ENCODE measurements at regions not wholly inside any gene's neighbourhood (a gene's known extent, or its start where the extent isn't known, plus 50 kb on each side); places are given as distances from the start of the nearest gene placed in this dataset.

DNA sequence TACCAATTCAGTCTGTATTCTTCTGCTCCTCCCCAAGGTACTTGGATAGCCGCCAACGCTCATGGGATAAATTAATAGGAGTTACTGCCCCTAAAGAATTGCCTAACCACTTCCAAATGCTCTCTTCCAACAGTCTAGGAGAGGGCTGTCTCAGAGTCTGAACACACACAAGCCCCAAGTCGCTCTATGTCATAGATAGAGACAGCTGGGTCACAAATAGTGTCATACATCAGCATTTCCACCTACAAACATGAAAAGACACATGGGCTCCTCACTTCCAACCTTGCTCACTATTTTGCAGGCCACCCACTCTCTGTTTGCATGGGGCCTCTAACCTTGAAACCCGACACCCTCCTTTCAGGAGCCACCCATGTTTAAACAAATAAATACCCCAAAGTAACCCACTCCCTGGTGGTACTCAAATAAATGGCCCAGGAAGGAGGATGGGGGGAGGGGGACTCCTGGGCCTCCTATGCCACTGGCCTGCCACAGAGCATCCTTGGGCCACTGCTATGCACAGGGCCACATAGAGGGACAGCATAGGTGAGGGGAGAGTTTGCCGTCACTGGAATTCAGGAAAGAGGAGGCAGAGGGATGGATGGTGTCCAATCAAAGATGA is 265.9 kb downstream of the SOX9 start:
- Histone ChIP-seq H3K27ac (no peak overlapping the region), H3K9me3 (no peaks in the 10 kb centered on the region), H3K36me3 (no peaks in the 10 kb centered on the region), H3K4me3 (no peak overlapping the region), H3K4me1 (peaks cover 0 to 12% (median 1%) of the 10 kb centered on the region in 12 donors), H3K27me3 (no peaks in the 10 kb centered on the region)
- intact Hi-C loops (cut with DNase I) = no loop called here
- TF ChIP-seq, protein P1, sequence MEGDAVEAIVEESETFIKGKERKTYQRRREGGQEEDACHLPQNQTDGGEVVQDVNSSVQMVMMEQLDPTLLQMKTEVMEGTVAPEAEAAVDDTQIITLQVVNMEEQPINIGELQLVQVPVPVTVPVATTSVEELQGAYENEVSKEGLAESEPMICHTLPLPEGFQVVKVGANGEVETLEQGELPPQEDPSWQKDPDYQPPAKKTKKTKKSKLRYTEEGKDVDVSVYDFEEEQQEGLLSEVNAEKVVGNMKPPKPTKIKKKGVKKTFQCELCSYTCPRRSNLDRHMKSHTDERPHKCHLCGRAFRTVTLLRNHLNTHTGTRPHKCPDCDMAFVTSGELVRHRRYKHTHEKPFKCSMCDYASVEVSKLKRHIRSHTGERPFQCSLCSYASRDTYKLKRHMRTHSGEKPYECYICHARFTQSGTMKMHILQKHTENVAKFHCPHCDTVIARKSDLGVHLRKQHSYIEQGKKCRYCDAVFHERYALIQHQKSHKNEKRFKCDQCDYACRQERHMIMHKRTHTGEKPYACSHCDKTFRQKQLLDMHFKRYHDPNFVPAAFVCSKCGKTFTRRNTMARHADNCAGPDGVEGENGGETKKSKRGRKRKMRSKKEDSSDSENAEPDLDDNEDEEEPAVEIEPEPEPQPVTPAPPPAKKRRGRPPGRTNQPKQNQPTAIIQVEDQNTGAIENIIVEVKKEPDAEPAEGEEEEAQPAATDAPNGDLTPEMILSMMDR (IDR thresholded peaks at IDR 0.05) = no peak
- no peak for TF ChIP-seq POLR2A (IDR thresholded peaks at IDR 0.05)
- 64 to 76% (median 70%) methylated on average over 5 of the region's 5 CpGs for WGBS, 4 donors
- ATAC-seq (no peak), DNase-seq (no peak)

DNA sequence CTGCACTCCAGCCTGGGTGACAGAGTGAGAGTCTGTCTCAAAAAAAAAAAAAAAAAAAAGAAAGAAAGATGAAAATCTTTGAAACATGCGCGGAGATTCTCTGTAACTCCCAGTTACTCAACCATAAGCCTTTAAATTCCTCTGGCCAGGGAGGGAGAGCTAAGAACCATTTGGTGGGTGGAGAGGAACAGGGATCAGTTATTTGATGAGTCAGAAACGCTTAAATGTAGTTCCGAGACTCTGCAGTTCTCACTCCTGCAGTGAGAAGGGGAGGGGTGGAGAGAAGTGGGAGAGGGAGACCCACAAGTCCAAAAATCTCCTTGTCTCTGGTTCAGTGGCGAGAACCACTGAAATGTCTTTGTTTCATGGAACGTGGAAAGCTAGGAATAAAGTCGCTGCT is 266.7 kb downstream of the SOX9 start:
- no peaks in the 10 kb centered on the region for H3K36me3 ChIP-seq
- TF ChIP-seq, protein P1 (IDR thresholded peaks at IDR 0.05) = no peak
- TF ChIP-seq POLR2A (IDR thresholded peaks at IDR 0.05) = no peak
- 58 to 67% (median 61%) methylated on average over 7 of the region's 7 CpGs for WGBS, 4 donors
- H3K27me3 ChIP-seq = no peaks in the 10 kb centered on the region
- peaks cover 0 to 10% (median 1%) of the 10 kb centered on the region in 12 donors for H3K4me1 ChIP-seq
- no peaks in the 10 kb centered on the region for H3K9me3 ChIP-seq
- ATAC-seq (peak in 1 of 4 donors; percentile 50), DNase-seq (no peak)
- H3K4me3 ChIP-seq = no peak overlapping the region
- intact Hi-C loops (cut with DNase I) = no loop called here
- no peak overlapping the region for H3K27ac ChIP-seq

DNA sequence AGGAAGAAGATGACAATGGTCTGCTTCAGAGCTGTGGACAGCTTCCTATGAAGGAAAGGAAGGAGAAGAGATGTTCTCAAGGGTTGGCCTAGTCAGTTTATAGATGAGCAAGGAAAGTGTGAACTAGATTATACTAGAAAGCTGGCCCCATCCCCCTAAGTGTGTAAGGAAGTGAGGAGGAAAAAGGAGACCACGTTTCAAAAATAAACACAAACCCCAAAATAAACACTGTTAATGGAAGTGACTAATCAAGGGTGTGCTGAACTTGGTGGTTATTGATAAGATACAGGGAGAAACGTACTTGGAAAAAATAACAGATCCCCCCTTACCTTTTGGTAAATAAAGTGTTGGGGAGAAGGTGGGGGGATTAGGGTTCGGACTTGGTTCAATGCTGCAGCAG is 267.1 kb downstream of the SOX9 start:
- intact Hi-C loops (cut with DNase I) = no loop called here

DNA sequence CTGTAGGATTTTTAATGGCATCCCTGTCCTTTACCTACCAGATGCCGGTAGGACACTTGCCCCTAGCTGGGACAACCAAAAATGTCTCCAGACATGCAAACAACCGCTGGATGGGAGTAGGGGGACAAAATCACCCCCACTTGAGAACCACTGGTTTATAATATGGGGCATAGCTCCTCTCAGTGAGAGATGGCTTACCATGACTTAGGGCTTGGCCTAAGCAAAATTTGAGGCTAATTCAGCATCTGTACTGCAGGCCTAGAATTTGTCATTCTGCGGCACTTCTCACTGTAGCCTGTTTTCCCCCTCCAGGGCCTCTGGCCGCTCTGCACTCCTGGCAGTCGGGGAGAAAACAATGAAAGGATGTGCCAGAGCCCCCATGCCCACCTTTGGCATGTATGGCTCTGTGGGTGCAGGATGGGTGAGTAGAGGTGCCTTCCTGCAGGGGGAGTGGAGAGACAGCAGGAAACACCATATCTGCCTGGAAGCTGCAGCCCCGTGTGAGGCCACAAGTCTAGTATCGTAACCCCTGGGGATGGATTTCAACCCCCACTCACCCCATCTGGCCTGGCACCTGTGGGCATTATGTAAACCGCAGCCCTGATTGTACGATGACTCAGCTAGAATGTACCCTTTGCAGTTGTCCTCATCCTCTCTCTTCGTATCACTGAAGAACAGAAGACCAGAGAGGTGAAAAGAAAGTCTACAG is 268.1 kb downstream of the SOX9 start:
- 77 to 80% (median 78%) methylated on average over 10 of the region's 10 CpGs for WGBS, 4 donors

More for the DNA sequence above, 267.1 kb downstream of the SOX9 start:
- Histone ChIP-seq H3K27me3 (no peaks in the 10 kb centered on the region), H3K9me3 (no peaks in the 10 kb centered on the region), H3K36me3 (no peaks in the 10 kb centered on the region), H3K4me3 (no peak overlapping the region), H3K4me1 (peaks cover 0 to 6% (median under 1%) of the 10 kb centered on the region in 12 donors), H3K27ac (no peak overlapping the region)
- 40 to 56% (median 46%) methylated on average over 3 of the region's 3 CpGs for WGBS, 4 donors
- ATAC-seq (no peak), DNase-seq (no peak)
- TF ChIP-seq POLR2A (IDR thresholded peaks at IDR 0.05) = no peak
- TF ChIP-seq, protein P1 (IDR thresholded peaks at IDR 0.05) = no peak

More for the DNA sequence above, 268.1 kb downstream of the SOX9 start:
- Histone ChIP-seq H3K27ac (no peak overlapping the region), H3K27me3 (no peaks in the 10 kb centered on the region), H3K4me1 (no peaks in the 10 kb centered on the region), H3K4me3 (no peak overlapping the region), H3K36me3 (no peaks in the 10 kb centered on the region), H3K9me3 (no peaks in the 10 kb centered on the region)
- ATAC-seq (no peak), DNase-seq (no peak)
- intact Hi-C loops (cut with DNase I) = no loop called here
- no peak for TF ChIP-seq POLR2A (IDR thresholded peaks at IDR 0.05)
- TF ChIP-seq, protein P1 (IDR thresholded peaks at IDR 0.05) = no peak

Measured in heart left ventricle (tissue), 16 donors.